ENCODE measurements at regions not wholly inside any gene's neighbourhood (a gene's known extent, or its start where the extent isn't known, plus 50 kb on each side); places are given as distances from the start of the nearest gene placed in this dataset.
A peak's percentile ranks its signal among the peaks of the same experiment; 100 is the strongest.

- no peaks in the 10 kb centered on the region for H3K27me3 ChIP-seq (ENCODE audit: insufficient read depth, low read length)
- Mint-ChIP-seq H3K9me3 (ENCODE audit: unreplicated experiment) (peaks cover 2% of the 10 kb centered on the region), H3K4me3 (ENCODE audit: unreplicated experiment) (no peak overlapping the region), H3K36me3 (ENCODE audit: low read depth, unreplicated experiment) (no peaks in the 10 kb centered on the region), H3K27ac (ENCODE audit: unreplicated experiment) (no peak overlapping the region), H3K4me1 (ENCODE audit: low read depth, unreplicated experiment) (peaks cover under 1% of the 10 kb centered on the region), H3K27me3 (ENCODE audit: low read depth, unreplicated experiment) (peaks cover 1% of the 10 kb centered on the region)
- DNase-seq (ENCODE audit: low read depth) (peak; percentile 76), FAIRE-seq (no peak)
- H3K9me3 ChIP-seq (ENCODE audit: insufficient read depth, low read depth, low read length), result no peaks in the 10 kb centered on the region
- no peak overlapping the region for H2AFZ ChIP-seq (ENCODE audit: low read depth, low read length)
- no peak for TF ChIP-seq EZH2 (IDR thresholded peaks at IDR 0.05; ENCODE audit: insufficient read depth, low read length)
- TF ChIP-seq, protein P1, sequence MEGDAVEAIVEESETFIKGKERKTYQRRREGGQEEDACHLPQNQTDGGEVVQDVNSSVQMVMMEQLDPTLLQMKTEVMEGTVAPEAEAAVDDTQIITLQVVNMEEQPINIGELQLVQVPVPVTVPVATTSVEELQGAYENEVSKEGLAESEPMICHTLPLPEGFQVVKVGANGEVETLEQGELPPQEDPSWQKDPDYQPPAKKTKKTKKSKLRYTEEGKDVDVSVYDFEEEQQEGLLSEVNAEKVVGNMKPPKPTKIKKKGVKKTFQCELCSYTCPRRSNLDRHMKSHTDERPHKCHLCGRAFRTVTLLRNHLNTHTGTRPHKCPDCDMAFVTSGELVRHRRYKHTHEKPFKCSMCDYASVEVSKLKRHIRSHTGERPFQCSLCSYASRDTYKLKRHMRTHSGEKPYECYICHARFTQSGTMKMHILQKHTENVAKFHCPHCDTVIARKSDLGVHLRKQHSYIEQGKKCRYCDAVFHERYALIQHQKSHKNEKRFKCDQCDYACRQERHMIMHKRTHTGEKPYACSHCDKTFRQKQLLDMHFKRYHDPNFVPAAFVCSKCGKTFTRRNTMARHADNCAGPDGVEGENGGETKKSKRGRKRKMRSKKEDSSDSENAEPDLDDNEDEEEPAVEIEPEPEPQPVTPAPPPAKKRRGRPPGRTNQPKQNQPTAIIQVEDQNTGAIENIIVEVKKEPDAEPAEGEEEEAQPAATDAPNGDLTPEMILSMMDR (IDR thresholded peaks at IDR 0.05; ENCODE audit: insufficient read depth, low read depth, low read length), result no peak
- no peaks in the 10 kb centered on the region for H3K79me2 ChIP-seq (ENCODE audit: insufficient read depth, low read length)
- no peak overlapping the region for H3K9ac ChIP-seq (ENCODE audit: low read length)
- H3K4me3 ChIP-seq (ENCODE audit: insufficient read depth, low read depth, low read length), result no peak overlapping the region
- H3K27ac ChIP-seq (ENCODE audit: low read depth, low read length), result no peak overlapping the region
- H4K20me1 ChIP-seq (ENCODE audit: insufficient read depth, low read length), result no peaks in the 10 kb centered on the region
- H3K4me1 ChIP-seq (ENCODE audit: insufficient read depth, low read length), result no peaks in the 10 kb centered on the region
- H3K36me3 ChIP-seq (ENCODE audit: insufficient read depth, low read length), result no peaks in the 10 kb centered on the region
- no peak overlapping the region for H3K4me2 ChIP-seq (ENCODE audit: low read length)
These were observed 285.0 kb downstream of the DUSP10 start for GRCh38 chr1:221456918-221457317.

GRCh38 chr1:221457685-221458446 is 284.0 kb downstream of the DUSP10 start:
- Histone ChIP-seq H3K27ac (ENCODE audit: low read depth, low read length) (no peak overlapping the region), H3K79me2 (ENCODE audit: insufficient read depth, low read length) (no peaks in the 10 kb centered on the region), H4K20me1 (ENCODE audit: insufficient read depth, low read length) (no peaks in the 10 kb centered on the region), H3K36me3 (ENCODE audit: insufficient read depth, low read length) (no peaks in the 10 kb centered on the region), H3K4me1 (ENCODE audit: insufficient read depth, low read length) (no peaks in the 10 kb centered on the region), H2AFZ (ENCODE audit: low read depth, low read length) (no peak overlapping the region), H3K4me2 (ENCODE audit: low read length) (no peak overlapping the region), H3K4me3 (ENCODE audit: insufficient read depth, low read depth, low read length) (no peak overlapping the region), H3K9me3 (ENCODE audit: insufficient read depth, low read depth, low read length) (no peaks in the 10 kb centered on the region), H3K9ac (ENCODE audit: low read length) (no peak overlapping the region), H3K27me3 (ENCODE audit: insufficient read depth, low read length) (no peaks in the 10 kb centered on the region)
- FAIRE-seq (no peak), DNase-seq (ENCODE audit: low read depth) (no peak)
- peaks cover 3% of the 10 kb centered on the region for H3K4me1 Mint-ChIP-seq (ENCODE audit: low read depth, unreplicated experiment)
- no peak overlapping the region for H3K27ac Mint-ChIP-seq (ENCODE audit: unreplicated experiment)
- TF ChIP-seq, protein P1 (IDR thresholded peaks at IDR 0.05; ENCODE audit: insufficient read depth, low read depth, low read length), result no peak
- TF ChIP-seq EZH2 (IDR thresholded peaks at IDR 0.05; ENCODE audit: insufficient read depth, low read length), result no peak
- H3K36me3 Mint-ChIP-seq (ENCODE audit: low read depth, unreplicated experiment), result no peaks in the 10 kb centered on the region
- no peak overlapping the region for H3K4me3 Mint-ChIP-seq (ENCODE audit: unreplicated experiment)
- no peaks in the 10 kb centered on the region for H3K9me3 Mint-ChIP-seq (ENCODE audit: unreplicated experiment)
- H3K27me3 Mint-ChIP-seq (ENCODE audit: low read depth, unreplicated experiment), result peaks cover 1% of the 10 kb centered on the region

All from astrocyte (in vitro differentiated cells and primary cell).